Fibroblast of lung (primary cell): ENCODE measurements at regions not wholly inside any gene's neighbourhood (a gene's known extent, or its start where the extent isn't known, plus 50 kb on each side); places are given as distances from the start of the nearest gene placed in this dataset.
"Not testable (repeated sequence)": the region's sequence is repeated elsewhere in the genome, so short reads cannot be mapped to it uniquely, and the experiment has no call there.

Source experiments
- DNase-seq, 2 donors: peaks; one replicate each; pipeline versions ENCODE4 v3.0.0 to v3.0.0-alpha.2; 2010; ENCODE audit warnings: low read depth in 2 of 2
- H2AFZ ChIP-seq: 2 replicates; pipeline ENCODE4 v1.5.1; 2012; ENCODE audit warnings: low read length, control low read depth, inconsistent platforms
- H3K27ac ChIP-seq: 2 replicates; pipeline ENCODE4 v1.5.1; 2011; ENCODE audit warnings: low read length, control low read depth; ENCODE audit not compliant: insufficient read depth
- H3K27me3 ChIP-seq: 2 replicates; pipeline ENCODE4 v1.5.1; 2011; ENCODE audit warnings: mild to moderate bottlenecking, low read length; ENCODE audit not compliant: control insufficient read depth, insufficient read depth
- H3K36me3 ChIP-seq: 2 replicates; pipeline ENCODE4 v1.5.1; 2011; ENCODE audit warnings: low read length; ENCODE audit not compliant: control insufficient read depth, insufficient read depth
- H3K4me1 ChIP-seq: 2 replicates; pipeline ENCODE4 v1.5.1; 2011; ENCODE audit warnings: low read length; ENCODE audit not compliant: control insufficient read depth, insufficient read depth; ENCODE audit errors: extremely low read depth
- H3K4me2 ChIP-seq: 2 replicates; pipeline ENCODE4 v1.5.1; 2011; ENCODE audit warnings: low read length, control low read depth; ENCODE audit not compliant: insufficient read depth; ENCODE audit errors: extremely low read depth
- H3K4me3 ChIP-seq, 4 experiments: fragments of 200-600 bp in 1 of 4; sonication (generic) in 1 of 4; replicated peaks in 1 of 4; 2 replicates each; pipeline ENCODE4 v1.5.1; 2011 to 2016; ENCODE audit warnings: low read length in 4 of 4, low read depth in 3 of 4, mild to moderate bottlenecking in 3 of 4, control low read depth in 2 of 4, inconsistent platforms in 1 of 4, mixed read lengths in 1 of 4; ENCODE audit not compliant: insufficient read depth in 1 of 4; ENCODE audit errors: control extremely low read depth in 1 of 4
- H3K79me2 ChIP-seq: 2 replicates; pipeline ENCODE4 v1.5.1; 2012; ENCODE audit warnings: mild to moderate bottlenecking, low read length, inconsistent platforms; ENCODE audit not compliant: control insufficient read depth, insufficient read depth
- H3K9ac ChIP-seq: 2 replicates; pipeline ENCODE4 v1.5.1; 2011; ENCODE audit warnings: mild to moderate bottlenecking, low read length, control low read depth; ENCODE audit not compliant: insufficient read depth
- H3K9me3 ChIP-seq: 2 replicates; pipeline ENCODE4 v1.5.1; 2012; ENCODE audit warnings: low read depth, low read length; ENCODE audit not compliant: control insufficient read depth, insufficient read depth
- H4K20me1 ChIP-seq: 2 replicates; pipeline ENCODE4 v1.5.1; 2011; ENCODE audit warnings: low read length; ENCODE audit not compliant: control insufficient read depth, insufficient read depth; ENCODE audit errors: extremely low read depth
- CTCF ChIP-seq, 2 donors: IDR thresholded peaks in 1 of 2; conservative IDR thresholded peaks in 1 of 2; 1 replicate in 1 of 2; 2 replicates in 1 of 2; pipeline ENCODE4 v1.5.1; 2011 to 2012; ENCODE audit warnings: low read length in 2 of 2, control low read depth in 1 of 2, inconsistent platforms in 1 of 2, low read depth in 1 of 2, mild to moderate bottlenecking in 1 of 2
- EZH2 ChIP-seq: IDR thresholded peaks from 2 replicates; pipeline ENCODE4 v1.5.1; 2012; ENCODE audit warnings: low read length, control low read depth, mild to moderate bottlenecking; ENCODE audit errors: missing control alignments

- H2AFZ ChIP-seq, H3K4me3 ChIP-seq, H3K4me2 ChIP-seq, H3K9ac ChIP-seq, H3K9me3 ChIP-seq, H3K79me2 ChIP-seq, H4K20me1 ChIP-seq, H3K36me3 ChIP-seq, DNase-seq, H3K27ac ChIP-seq, H3K27me3 ChIP-seq, H3K4me1 ChIP-seq: not testable (repeated sequence)
Observed at GRCh38 chr1:70802625-70803024, 245.0 kb downstream of the PTGER3 start.

GRCh38 chr1:70805641-70806040 lies 242.0 kb downstream of the PTGER3 start:
- Histone ChIP-seq H4K20me1 (no peaks in the 10 kb centered on the region), H3K27me3 (no peaks in the 10 kb centered on the region), H3K9ac (no peak overlapping the region), H3K4me3 (no peak overlapping the region), H3K9me3 (no peaks in the 10 kb centered on the region), H3K27ac (no peak overlapping the region), H3K36me3 (no peaks in the 10 kb centered on the region), H3K4me2 (no peak overlapping the region), H3K4me1 (no peaks in the 10 kb centered on the region), H2AFZ (no peak overlapping the region), H3K79me2 (no peaks in the 10 kb centered on the region)
- TF ChIP-seq CTCF (conservative IDR thresholded peaks at IDR 0.05 in 1 of 2, IDR thresholded peaks at IDR 0.05 in 1 of 2; ENCODE audit: low read depth in 1 of 2, low read length in 2 of 2) (no peak), EZH2 (no peak)
- no peak for DNase-seq

- Histone ChIP-seq H3K4me2 (no peak overlapping the region), H3K4me3 (no peak overlapping the region), H3K27ac (no peak overlapping the region), H3K27me3 (no peaks in the 10 kb centered on the region), H3K79me2 (no peaks in the 10 kb centered on the region), H3K9ac (no peak overlapping the region), H3K4me1 (no peaks in the 10 kb centered on the region), H4K20me1 (no peaks in the 10 kb centered on the region), H2AFZ (no peak overlapping the region), H3K36me3 (no peaks in the 10 kb centered on the region), H3K9me3 (no peaks in the 10 kb centered on the region)
- no peak for DNase-seq
- no peak for TF ChIP-seq CTCF (conservative IDR thresholded peaks at IDR 0.05 in 1 of 2, IDR thresholded peaks at IDR 0.05 in 1 of 2; ENCODE audit: low read depth in 1 of 2, low read length in 2 of 2)
- TF ChIP-seq EZH2, result no peak
Observed at GRCh38 chr1:70807088-70807664, 240.4 kb downstream of the PTGER3 start.
